Suprapubic skin (tissue), 3 donors: ENCODE measurements at regions not wholly inside any gene's neighbourhood (a gene's known extent, or its start where the extent isn't known, plus 50 kb on each side); places are given as distances from the start of the nearest gene placed in this dataset.

ENCODE experiments used
- CTCF ChIP-seq, 2 donors: fragments of 200-600 bp in 1 of 2; fragments of 450-650 bp in 1 of 2; sonication (generic) in 1 of 2; IDR thresholded peaks; one replicate each; pipeline ENCODE4 v1.5.1; 2016 to 2019; ENCODE audit warnings: antibody characterized with exemption in 2 of 2, mild to moderate bottlenecking in 1 of 2, moderate library complexity in 1 of 2
- POLR2A ChIP-seq, 2 donors: fragments of 450-650 bp; IDR thresholded peaks; one replicate each; pipeline ENCODE4 v1.6.1; 2017; ENCODE audit warnings: antibody characterized with exemption in 2 of 2, mild to moderate bottlenecking in 2 of 2, moderate library complexity in 2 of 2

- TF ChIP-seq CTCF (IDR thresholded peaks at IDR 0.05) (no peak), POLR2A (IDR thresholded peaks at IDR 0.05) (no peak)
Measured at GRCh38 chr20:8073024-8073832, 53.7 kb upstream of the TMX4 start.
